PFSK-1 (cell line): ENCODE measurements at regions not wholly inside any gene's neighbourhood (a gene's known extent, or its start where the extent isn't known, plus 50 kb on each side); places are given as distances from the start of the nearest gene placed in this dataset.

ENCODE experiments used
- FOXP2 ChIP-seq: optimal IDR thresholded peaks from 2 replicates; pipeline ENCODE3; 2011; ENCODE audit warnings: borderline replicate concordance, control low read depth, inconsistent platforms; ENCODE audit not compliant: insufficient read depth; ENCODE audit errors: extremely low read length, extremely low read depth
- POLR2AphosphoS5 ChIP-seq: IDR thresholded peaks from 2 replicates; pipeline ENCODE4 v1.6.1; 2012; ENCODE audit warnings: low read depth, mild to moderate bottlenecking, control low read depth, low read length, moderate library complexity
- SIN3A ChIP-seq: IDR thresholded peaks from 2 replicates; pipeline ENCODE4 v1.6.1; 2012; ENCODE audit warnings: mild to moderate bottlenecking, low read length, moderate library complexity, borderline replicate concordance; ENCODE audit not compliant: insufficient read depth
- TAF1 ChIP-seq: IDR thresholded peaks from 2 replicates; pipeline ENCODE4 v1.6.1; 2012; ENCODE audit warnings: low read length, control low read depth, borderline replicate concordance; ENCODE audit not compliant: insufficient read depth
- TF ChIP-seq, protein P1 (sequence below), 2 experiments: IDR thresholded peaks; 2 replicates each; pipeline versions ENCODE4 v1.6.1 to v1.8.0; 2011 to 2012; ENCODE audit warnings: low read depth in 2 of 2, low read length in 2 of 2, control low read depth in 1 of 2, inconsistent platforms in 1 of 2, mild to moderate bottlenecking in 1 of 2, moderate library complexity in 1 of 2; ENCODE audit not compliant: insufficient read depth in 1 of 2

GRCh38 chr10:75291805-75292204, 56.0 kb upstream of the COMTD1 start:
- TF ChIP-seq, protein P1, sequence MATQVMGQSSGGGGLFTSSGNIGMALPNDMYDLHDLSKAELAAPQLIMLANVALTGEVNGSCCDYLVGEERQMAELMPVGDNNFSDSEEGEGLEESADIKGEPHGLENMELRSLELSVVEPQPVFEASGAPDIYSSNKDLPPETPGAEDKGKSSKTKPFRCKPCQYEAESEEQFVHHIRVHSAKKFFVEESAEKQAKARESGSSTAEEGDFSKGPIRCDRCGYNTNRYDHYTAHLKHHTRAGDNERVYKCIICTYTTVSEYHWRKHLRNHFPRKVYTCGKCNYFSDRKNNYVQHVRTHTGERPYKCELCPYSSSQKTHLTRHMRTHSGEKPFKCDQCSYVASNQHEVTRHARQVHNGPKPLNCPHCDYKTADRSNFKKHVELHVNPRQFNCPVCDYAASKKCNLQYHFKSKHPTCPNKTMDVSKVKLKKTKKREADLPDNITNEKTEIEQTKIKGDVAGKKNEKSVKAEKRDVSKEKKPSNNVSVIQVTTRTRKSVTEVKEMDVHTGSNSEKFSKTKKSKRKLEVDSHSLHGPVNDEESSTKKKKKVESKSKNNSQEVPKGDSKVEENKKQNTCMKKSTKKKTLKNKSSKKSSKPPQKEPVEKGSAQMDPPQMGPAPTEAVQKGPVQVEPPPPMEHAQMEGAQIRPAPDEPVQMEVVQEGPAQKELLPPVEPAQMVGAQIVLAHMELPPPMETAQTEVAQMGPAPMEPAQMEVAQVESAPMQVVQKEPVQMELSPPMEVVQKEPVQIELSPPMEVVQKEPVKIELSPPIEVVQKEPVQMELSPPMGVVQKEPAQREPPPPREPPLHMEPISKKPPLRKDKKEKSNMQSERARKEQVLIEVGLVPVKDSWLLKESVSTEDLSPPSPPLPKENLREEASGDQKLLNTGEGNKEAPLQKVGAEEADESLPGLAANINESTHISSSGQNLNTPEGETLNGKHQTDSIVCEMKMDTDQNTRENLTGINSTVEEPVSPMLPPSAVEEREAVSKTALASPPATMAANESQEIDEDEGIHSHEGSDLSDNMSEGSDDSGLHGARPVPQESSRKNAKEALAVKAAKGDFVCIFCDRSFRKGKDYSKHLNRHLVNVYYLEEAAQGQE (IDR thresholded peaks at IDR 0.05; ENCODE audit: insufficient read depth in 1 of 2, low read depth in 2 of 2, low read length in 2 of 2): no peak
- TF ChIP-seq POLR2AphosphoS5 (no peak), FOXP2 (no peak), TAF1 (no peak), SIN3A (no peak)

- TF ChIP-seq, protein P1 (IDR thresholded peaks at IDR 0.05; ENCODE audit: insufficient read depth in 1 of 2, low read depth in 2 of 2, low read length in 2 of 2): no peak
- TF ChIP-seq TAF1: no peak
- TF ChIP-seq POLR2AphosphoS5: no peak
Observed at GRCh38 chr10:75288140-75288711, 52.5 kb upstream of the COMTD1 start.

GRCh38 chr10:75287697-75288096, 51.9 kb upstream of the COMTD1 start:
- no peak for TF ChIP-seq TAF1

DNA sequence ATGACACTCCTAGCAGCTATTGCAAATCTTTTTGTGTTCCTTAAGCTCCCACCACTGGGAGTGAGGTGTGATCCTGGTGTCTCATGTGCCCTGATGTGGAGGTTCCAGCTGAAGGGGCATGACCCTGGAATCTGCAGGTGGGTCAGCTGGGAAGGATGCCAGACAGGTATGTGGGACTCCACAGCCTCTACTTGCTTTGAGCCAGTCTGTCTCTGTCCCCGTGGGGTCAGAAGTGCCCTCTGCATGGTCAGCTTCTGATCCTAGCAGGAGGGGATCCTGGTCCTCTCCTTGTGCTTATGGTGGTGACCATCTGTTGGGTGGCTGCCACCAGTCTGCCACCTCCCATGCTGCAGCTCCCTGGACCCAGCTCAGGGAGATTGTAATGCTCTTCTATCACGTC, 51.1 kb upstream of the COMTD1 start:
- TF ChIP-seq FOXP2 (no peak), POLR2AphosphoS5 (no peak), TAF1 (no peak), SIN3A (no peak)
- TF ChIP-seq, protein P1 (IDR thresholded peaks at IDR 0.05; ENCODE audit: insufficient read depth in 1 of 2, low read depth in 2 of 2, low read length in 2 of 2): no peak
